OCI-LY1 (cell line): ENCODE measurements at regions not wholly inside any gene's neighbourhood (a gene's known extent, or its start where the extent isn't known, plus 50 kb on each side); places are given as distances from the start of the nearest gene placed in this dataset.

Experiments
- CTCF ChIP-seq: fragments of 200-600 bp; sonication (generic), shearing (Covaris generic); IDR thresholded peaks from 2 replicates; pipeline ENCODE4 v1.5.1; 2017; ENCODE audit warnings: mild to moderate bottlenecking, antibody characterized with exemption, low read length, moderate library complexity, mixed read lengths
- EZH2 ChIP-seq: fragments of 200-600 bp; sonication (generic), shearing (Covaris generic); IDR thresholded peaks from 2 replicates; pipeline ENCODE4 v1.8.0; 2017; ENCODE audit warnings: borderline replicate concordance, mixed run types, mild to moderate bottlenecking, antibody characterized with exemption, low read length, moderate library complexity, mixed read lengths

- TF ChIP-seq CTCF (no peak), EZH2 (no peak)
Observed at GRCh38 chr4:181427076-181427475, 816.1 kb upstream of the TENM3 start.
